SKM-1 (cell line): ENCODE measurements at regions not wholly inside any gene's neighbourhood (a gene's known extent, or its start where the extent isn't known, plus 50 kb on each side); places are given as distances from the start of the nearest gene placed in this dataset.
"Not testable (repeated sequence)": the region's sequence is repeated elsewhere in the genome, so short reads cannot be mapped to it uniquely, and the experiment has no call there.

ENCODE experiments used
- DNase-seq: peaks from one replicate; lab custom pipeline; 2025; ENCODE audit not compliant: unreplicated experiment; lab: John Stamatoyannopoulos, UW

DNA sequence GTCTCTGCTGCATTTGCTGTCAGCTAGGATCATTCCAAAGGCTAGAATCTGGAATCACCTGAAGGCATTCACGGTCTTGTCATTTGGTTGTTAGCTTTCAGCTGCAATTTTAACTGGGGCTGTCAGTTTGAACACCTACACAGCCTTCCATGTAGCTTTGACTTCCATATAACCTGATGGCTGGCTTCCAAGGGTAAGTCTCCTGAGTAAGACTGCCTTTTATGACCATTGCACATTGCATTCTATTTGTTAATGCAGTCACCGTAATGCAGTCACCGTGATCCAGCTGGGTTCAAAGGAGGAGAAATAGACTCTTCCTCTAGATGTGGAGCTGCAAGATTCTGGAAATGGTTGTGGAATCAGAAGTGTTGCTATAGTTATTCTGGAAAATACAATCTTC, 1284.2 kb downstream of the ADGRL3 start:
- no peak for DNase-seq

DNA sequence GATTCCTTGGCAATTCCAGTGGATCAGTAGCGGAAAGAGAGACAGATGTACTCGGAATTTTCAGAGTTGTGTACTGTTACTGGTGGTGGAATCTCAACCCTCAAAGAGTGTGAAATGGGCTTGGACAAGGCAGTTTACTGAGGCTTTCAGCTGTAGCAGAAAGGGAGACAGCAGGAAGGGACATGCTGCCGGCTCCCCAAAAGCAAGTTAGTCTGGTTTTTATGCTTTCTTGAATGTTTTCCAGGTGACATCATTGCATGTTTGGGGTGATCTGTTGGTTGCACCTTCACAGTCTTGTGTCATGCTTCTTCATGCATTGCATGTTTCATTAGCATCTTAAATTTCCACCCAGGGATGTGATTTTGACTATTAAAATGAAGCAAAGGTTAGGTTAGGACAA, 1282.2 kb downstream of the ADGRL3 start:
- no peak for DNase-seq

DNA sequence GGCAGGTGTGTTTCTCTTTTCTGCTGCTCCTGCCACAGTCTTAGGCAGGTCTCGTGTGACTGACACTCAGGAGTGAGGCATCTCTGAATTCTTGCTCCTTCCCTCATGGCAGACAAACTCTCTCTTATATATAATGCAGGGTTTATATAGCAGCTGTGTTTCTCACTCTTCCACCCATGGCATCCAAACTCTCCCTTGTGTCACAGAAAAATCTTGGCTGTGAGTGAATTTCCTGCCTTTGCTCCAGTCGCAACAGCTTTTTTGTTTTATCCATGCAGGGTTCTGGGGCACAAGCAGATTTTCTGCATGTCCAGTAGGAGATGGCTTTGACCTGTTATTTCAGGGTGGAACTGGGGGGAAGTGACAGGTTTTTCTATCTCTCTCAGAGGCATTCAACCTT, 1275.5 kb downstream of the ADGRL3 start:
- DNase-seq, result no peak

DNA sequence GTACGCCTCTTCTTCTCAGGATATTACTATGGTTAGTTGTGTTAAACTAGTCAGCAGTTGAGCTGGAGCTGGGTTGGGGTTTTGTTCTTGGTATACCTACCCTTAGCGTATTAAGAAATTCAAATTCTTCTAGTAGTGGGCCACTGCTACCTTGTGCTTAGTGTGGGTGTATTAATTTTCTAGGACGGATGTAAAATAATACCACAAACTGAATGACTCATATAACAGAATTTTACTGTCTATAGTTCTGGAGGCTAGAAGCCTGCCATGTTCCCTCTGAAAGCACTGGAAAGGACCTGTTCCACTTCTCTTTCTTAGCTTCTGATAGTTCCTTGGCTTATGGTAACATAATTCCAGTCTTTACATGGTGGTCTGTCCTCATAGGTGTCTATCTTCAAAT, 1274.7 kb downstream of the ADGRL3 start:
- no peak for DNase-seq

DNA sequence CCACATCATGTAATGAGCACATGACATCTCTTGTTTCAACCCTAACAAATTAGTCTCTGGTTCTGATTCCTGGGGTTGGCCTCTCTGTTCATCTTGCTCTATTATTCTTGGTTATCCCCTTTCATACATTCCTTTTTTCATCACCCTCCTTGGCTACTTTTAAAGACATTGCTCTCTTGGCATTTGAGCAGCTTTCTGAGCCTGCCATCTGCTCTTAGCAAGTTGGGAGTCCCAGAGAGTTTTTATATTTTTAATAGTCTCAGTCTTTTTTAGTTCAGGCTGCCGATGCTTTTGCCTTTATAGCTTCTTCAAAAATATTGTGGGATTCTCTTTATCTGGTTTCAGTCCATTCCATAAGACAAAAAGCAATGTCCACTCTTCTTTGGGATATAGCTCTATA, 1270.9 kb downstream of the ADGRL3 start:
- no peak for DNase-seq

DNA sequence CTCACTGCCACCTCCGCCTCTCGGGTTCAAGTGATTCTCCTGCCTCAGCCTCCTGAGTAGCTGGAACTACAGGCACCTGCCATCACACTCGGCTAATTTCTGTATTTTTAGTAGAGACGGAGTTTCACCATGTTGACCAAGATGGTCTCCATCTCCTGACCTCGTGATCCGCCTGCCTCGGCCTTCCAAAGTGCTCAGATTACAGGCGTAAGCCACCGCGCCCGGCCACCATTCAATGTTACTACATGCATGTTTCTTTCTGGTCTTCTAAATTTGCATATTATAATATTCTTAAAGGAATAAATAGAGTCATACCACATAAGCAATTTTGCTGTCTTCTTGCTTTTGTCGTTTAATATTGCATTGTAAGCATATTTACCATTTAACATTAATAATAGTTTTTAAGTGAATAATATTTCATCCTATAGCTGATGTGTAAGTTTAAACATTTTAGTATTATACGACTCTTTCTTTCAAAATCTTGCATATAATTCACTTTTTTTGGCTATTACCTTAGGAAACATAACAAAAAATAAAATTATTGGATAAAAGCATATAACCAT, 1270.4 kb downstream of the ADGRL3 start:
- no peak for DNase-seq

DNA sequence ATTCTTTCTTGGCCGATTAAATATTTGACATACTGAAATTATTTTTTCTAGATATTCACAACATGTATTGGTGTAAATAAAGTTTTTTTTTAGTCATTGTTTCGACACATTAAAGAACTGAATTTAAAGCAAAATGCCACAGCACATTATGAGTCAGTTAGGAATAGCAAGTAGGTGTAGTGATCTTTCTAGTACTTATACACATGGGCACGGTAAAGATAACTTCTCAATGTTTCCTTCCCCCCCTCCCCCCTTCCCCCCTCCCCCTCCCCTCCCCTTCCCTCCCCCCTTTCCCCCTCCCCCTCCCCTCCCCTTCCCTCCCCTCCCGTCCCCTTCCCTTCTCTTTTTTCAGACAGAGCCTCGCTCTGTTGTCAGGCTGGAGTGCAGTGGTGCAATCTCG, 1269.9 kb downstream of the ADGRL3 start:
- DNase-seq, result no peak

DNA sequence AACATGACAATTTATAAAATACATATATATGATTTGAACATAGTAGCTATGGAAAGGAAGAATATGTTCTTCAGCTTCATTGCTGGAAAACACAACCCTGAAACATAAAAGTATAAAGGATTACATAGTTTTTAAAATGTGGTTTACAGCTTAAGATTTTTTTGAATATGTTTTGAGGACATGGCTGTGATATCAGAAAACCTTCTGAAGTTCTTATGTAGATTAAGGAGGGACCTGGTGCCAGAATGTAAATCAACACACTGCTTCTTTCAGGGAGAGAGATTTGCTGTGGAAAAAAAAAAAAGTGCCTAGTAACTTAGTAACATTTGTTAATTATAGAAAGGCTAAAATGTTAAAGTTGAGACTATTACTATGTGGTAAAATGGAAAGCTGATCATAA, 1261.8 kb downstream of the ADGRL3 start:
- no peak for DNase-seq

DNA sequence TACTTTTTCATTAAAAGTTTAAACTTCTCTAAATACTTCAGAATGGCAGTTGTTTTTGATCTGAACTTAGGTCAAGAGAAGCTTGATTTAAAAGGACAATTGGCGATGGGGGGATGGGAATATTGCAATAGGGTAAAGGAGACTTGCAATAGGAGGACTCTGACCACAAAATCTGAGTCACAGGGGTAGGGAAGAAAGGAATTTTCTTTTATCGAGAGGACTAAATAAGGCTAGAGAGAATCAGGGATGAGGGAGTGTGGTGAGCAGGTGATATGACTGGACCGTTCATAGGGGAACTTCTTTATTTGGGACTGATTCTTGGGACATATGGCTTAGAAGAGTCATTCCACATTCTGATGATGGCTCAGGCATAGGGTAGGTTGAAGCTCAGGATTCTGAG, 1260.2 kb downstream of the ADGRL3 start:
- DNase-seq, result no peak

DNA sequence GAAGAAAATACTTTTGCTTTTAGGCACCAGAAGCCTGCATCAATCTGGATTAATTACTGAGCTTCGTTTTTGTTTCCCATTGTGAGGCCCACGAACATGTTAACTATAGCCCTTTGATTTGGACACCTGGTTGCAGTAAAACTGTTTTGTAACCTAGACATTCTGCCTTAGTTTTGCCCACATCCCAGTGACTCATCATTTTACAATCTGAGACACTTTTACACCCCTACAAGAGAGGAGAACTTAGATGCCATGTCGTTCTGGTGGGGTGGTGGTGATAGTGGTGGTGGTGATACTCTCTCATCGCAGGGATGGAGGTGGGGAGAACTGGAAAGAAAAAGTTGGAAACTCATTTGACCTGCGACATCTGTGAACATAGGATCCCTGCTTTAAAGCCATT, 1257.2 kb downstream of the ADGRL3 start:
- no peak for DNase-seq

DNA sequence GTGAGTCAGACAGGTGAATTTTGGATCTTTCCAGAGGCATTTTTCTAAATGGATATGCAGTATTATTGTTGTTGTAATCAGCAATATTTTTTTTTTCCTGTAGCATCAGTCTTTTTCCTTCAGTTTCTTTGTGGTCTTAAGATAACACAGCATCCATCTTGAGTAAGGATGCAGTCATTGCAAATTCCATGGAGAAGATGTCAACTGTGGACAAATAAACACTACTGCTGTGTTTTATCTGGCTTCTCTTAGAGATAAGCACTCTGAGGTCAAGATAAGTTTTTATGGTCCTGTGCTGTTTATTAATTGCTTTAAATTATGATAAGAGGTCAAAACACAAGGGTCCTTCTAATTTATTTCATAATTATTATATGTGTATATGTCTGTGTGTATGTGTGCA, 1255.7 kb downstream of the ADGRL3 start:
- DNase-seq, result no peak

DNA sequence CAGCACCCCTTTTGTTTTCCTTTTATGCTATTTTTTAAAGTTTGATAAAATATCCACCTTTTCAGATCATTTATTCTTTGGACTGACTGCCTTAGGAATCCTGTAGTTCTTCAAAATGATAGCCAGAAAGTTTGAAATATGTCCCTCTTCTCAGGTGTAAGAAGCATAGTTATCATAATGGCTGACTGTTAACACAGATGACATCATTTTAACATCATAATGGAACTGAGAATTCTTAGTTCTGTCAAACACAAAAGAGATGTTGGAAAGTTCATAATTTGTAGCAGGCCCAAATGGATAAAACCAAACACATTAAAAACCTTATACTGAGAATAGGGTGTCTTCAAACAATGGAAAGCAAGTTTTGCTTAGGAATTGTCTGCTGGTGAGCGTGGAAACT, 1254.4 kb downstream of the ADGRL3 start:
- DNase-seq, result no peak

DNA sequence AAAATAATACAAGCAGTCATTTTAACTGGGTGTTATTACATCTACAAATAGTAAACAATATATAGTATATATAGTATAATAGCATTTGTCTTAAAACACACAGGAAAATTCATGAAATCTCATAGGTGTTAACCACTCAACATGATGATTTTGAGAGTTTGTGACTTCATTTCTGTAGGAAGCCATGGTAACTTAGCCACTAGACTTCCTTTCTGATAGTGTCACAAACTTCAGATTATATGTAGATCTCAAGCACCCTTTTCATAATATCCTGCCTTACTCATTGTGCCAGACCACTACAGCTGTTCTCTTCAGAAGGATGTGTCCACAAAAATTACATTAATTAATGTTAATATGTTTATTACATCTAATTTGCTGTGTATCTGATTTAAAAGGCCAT, 1250.6 kb downstream of the ADGRL3 start:
- no peak for DNase-seq

DNA sequence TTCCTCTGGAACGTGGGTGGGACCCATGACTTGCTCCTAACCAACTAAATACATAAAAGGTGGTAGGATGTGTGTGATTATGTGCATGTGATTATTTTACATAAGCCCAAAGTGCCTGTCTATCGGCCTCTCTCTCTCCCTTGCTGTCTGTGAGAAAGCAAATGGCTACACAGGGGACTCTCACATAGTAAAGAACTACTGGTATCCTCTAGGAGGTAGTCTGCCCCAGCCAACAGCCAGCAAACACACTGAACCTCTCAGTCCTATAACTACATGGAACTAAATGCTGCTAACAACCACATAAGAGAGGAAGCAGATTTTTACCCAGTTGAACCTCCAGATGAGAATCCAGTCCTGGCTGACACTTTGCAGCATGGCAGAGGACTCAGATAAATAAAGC, 1249.4 kb downstream of the ADGRL3 start:
- DNase-seq, result no peak

DNA sequence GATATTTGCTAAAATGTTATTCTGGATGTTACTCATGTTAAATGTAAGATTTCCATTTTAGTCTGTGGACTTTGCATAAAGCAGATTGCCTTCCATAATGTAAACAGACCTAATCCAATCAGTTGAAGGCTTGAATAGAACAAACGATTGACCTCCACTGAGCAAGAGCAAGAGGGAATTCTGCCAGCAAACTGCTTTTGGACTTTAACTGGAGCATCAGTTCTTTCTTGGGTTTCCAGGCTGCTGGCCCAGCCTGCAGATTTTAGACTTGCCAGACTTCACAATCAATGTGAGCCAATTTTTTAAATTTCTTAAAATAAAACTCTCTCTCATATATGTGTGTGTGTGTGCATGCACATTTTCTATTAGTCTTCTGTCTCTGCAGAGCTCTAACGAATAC, 1248.8 kb downstream of the ADGRL3 start:
- no peak for DNase-seq

DNA sequence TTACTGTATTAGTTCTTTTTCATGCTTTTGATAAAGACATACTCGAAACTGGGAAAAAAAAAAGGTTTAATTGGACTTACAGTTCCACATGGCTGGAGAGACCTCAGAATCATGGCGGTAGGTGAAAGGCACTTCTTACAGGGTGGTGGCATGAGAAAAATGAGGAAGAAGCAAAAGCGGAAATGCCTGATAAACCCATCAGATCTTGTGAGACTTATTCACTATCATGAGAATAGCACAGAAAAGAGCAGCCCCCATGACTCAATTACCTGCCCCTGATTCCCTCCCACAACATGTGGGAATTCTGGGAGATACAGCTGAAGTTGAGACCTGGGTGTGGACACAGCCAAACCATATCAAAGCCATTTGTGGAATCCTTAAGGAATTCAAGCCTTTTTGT, 1238.9 kb downstream of the ADGRL3 start:
- DNase-seq, result no peak

DNA sequence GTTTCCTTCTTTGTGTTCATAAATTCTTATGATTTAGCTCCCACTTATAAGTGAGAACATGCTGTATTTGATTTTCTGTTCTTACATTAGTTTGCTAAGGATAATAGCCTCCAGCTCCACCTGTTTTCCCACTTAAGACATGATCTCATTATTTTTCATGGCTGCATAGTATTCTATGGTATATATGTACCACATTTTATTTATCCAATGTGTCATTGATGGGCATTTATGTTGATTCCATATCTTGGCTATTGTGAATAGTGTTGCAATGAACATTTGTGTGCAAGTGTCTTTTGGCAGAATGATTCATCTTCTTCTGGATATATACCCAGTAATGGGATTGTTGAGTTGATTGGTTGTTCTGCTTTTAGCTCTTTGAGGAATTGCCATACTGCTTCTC, 1234.8 kb downstream of the ADGRL3 start:
- DNase-seq, result no peak

DNA sequence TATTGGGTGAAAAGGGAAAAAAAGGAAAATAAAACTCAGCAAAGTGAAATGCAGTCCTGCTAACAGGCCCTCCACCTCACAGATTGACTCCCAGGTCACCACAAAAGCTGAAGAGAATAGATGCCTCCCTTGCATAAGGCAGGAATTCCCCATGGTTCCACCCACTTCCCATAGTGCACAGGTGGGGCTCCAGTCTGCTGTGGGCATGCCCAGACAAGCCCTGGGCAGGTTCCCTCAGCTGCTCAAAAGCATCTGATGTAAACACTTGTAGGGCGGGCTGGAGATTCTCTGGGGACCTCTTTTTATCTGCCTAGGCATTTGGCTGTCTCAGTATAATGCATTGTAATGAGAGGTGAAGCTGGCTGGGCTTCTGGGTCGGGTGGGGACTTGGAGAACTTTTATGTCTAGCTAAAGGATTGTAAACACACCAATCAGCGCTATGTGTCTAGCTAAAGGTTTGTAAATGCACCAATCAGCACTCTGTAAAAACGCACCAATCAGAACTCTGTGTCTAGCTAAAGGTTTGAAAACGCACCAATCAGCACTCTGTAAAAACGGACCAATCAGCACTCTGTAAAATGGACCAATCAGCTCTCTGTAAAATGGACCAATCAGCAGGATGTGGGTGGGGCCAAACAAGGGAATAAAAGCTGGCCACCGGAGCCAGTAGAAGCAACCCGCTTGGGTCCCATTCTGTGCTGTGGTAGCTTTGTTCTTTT, 1231.5 kb downstream of the ADGRL3 start:
- DNase-seq, result not testable (repeated sequence)

DNA sequence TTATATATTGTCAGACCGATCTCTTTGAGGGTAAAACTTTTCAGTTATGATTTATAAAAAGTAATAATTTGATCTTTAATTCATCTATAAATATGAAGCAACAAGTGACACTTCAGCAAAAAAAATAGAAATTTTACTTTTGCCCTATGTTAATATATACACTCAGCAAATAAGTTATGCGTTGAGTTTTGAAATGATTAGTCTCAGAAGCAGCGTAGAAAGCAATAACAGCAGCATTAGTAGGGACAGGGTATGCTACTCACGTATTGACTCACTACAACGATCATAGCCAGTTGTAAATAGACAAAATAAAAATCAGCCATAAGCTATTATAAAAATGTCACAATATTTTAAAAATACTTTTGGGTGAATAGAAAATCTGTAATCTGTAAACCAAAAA, 1229.2 kb downstream of the ADGRL3 start:
- DNase-seq, result no peak

DNA sequence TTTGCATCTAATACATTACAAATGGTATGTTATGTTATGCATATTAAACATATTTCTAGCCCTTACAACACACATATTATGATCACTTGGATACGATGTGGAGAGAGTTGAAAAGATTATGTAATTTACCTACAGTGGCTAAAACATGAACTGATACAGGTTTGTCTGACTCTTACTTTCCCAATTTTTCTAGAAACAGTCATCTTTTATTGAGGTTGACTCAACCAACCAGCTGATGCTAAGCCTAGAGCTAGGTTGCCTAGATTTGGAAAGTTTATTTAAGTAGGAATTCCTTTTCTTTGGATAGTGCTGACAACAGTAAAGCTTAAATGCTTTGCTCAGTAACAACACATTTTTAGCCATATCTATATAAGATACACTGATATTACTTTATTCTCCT, 1215.1 kb downstream of the ADGRL3 start:
- no peak for DNase-seq

DNA sequence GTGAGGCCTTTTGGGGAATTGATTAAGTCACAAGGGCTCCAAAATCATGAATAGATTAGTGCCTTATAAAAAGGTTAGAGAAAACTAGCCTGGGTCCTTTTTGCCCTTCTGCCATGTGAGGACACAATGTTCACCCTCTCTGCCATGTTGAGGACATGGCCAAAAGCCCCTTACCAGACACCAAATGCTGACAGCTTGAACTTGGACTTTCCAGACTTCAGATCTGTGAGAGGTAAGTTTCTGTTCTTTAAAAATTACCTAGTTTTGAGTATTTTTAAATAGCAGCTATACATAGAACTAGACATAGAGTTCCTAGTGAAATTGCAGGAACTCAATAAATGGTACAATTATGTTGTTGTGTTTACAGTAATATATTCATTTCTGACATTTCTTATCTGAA, 1214.4 kb downstream of the ADGRL3 start:
- DNase-seq, result no peak

DNA sequence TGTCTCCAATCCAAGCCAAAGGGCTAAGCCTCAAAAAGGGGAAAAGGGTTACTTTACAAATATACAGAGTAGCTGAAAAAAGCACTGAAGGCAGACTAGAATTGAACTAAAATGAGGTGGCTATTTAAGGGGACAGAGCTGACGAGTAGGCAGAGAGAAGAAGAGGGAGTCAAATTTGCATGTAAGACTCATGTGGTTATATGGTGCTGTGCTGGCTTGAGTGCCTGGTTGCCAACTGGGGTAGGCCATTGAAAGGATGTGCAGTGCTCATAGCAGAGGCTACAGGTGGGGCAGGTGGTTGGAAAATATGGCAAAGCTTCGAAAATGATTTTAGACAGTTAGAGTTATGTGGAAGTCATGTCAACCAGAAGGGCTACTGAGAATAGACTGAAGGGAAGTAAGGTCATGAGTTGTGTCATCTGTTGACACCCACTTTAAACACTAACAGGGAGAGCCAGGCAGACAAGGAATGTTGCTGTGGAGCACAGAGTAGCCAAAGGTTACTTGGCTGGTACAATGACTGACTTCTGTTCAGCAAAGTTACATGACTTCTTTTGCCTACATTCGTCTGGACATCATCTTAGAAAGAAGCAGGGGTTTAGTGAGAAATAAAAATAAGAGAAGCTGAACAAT, 1210.4 kb downstream of the ADGRL3 start:
- DNase-seq, result no peak

DNA sequence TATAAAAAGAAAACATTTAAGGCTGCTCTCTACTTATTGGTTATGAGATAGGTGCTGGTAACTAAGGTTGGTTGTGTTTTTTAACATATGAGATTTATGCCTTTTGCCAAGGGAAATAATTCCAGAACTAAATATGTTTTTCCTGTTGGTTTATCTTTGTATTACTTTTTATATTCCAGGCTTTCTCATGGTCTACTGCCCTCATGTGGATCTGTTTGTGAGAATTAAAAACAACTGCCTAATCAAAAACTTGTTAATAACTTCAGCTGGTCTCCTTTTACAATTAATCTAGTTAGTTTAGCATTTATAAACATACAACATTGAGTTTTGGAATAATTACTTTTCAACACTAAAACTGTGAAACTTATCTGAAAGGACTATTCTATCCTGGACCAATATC, 1208.3 kb downstream of the ADGRL3 start:
- no peak for DNase-seq
